Mucosa of gallbladder (tissue), 1 donor: ENCODE measurements at regions not wholly inside any gene's neighbourhood (a gene's known extent, or its start where the extent isn't known, plus 50 kb on each side); places are given as distances from the start of the nearest gene placed in this dataset.

Experiments
- DNase-seq: peaks from one replicate; pipeline ENCODE4 v3.0.0-alpha.2; 2020; ENCODE audit warnings: low spot score
- donor health status: DM: no; HTN: no; CAD: no.

DNA sequence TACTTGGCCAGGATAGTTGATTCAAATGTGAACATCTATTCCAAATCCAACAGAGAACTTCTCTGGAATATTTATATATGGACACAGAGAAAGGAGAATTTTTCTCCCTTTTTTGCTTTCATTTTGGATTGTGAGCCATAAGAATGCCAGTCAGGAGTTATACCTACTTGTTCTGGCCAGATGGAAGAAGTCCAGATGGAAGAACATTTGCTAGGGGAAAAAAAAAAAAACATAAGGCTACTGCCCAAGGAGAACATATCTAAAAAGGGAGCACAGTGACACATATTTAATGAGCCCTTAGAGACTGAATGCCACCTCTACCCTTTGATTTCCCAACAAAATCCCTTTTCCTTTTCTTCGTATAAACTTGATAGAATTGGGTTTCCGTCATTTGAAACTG, 61.7 kb upstream of the PPP2R2B start:
- no peak for DNase-seq

DNA sequence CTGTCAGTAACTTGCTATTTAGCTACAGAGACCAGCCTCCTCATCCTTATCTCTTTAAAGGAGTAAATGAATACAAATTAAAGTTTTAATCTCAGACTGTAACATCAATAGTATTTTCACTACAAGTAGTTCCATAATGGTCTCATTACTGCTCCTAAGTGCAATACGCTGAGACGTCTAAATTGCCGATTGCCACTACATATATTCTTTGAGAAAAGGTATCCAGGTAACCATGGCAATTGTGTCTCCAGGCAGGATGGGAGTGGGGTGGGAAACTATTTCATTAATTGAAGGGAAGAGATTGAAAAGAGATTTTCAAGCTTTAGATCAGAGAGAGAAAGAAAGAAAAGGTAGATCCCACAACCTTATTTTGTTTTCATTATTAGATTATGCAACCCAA, 65.5 kb upstream of the PPP2R2B start:
- no peak for DNase-seq

DNA sequence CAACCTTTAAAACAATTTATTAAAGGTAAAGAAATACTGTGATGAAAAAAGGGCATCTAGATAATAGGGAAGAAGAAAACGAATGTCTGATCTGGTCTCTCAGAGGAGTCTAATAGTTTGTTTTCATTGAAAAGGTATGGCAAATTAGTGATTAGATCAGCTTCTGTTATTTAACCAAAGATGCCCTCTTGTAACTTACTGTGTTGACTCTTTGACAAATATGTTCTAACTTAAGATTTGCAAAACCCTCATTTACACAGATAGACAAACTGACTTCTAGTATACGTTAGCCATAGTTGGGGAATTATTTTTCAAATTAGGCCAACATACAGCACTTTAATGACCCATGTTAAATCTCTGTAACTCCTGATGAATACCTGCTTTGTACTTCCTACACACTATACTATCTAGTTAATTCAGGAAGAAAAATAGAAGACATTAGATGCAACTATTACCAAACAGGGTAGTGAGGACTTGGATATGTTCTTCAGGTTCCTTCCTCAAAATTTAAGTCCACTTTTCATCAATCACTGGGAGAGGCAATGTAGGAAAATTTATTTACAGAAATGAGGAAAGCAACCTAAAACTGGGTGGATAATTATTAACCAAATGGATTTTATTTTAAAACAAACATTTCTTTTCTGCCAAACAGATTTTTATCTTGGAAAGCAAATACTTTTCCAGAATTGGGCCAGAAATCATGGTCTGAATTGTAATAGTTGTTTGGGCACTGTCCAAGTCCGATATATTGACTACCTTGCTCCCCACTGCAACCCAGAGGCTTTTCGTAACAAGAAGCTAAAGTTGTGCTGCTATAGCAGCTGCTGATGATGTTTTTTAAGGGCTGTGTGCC, 66.4 kb upstream of the PPP2R2B start:
- DNase-seq = no peak

DNA sequence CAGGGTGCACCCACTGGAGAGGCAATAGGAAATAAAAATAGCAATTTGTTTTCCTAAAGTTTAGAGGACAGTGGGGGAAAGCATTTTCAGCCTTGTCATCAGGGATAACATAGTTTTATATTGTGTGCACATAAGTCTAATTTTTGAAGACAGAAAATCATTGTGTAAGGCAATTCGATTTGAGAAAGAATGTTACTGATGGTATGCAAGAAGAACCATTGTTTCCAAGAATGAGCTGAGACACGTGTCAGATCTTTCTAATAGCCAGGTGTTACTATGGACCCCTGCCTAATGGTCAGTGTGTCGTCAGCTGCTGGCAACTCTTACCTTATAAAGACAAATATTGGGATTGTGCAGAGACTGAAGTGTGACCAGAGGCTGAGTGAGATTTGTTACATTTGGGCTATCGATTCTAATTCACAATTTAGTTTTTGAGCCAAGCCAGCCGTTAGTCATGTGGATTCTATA, 67.1 kb upstream of the PPP2R2B start:
- DNase-seq = no peak

DNA sequence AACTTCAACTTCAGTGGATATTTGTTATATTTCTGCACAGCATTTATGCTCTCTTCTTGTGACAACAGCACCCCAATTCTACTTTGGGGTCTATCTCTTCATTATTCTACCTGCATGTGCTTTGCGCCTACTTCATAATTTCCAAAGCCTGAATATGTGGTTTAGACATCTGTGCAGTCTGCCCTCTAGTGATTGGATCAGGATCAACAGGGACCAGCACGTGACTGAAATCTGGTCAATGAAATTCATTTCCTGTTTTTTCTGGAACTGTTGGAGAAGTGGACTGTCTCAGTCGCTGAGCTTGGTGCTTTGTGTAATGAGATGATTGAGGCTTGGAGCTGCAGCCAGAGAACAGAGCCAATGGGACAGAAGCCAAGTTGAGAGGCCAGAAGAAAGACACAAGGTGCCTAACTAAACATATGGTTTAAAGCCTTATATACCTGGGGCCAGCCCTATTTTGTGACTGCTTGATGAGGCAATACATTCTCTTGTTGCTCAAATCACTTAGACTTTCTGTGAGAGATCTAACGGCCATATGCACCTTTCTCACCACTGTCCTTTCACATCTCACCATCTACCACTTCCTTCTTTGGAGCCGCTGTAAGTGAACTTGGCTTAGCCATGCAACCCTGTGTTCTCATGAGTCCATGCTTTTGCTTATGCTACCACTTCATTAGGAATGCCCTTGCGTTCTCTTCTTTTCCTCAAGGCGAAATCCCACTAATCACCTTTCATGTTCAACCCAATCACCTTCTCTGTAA, 68.8 kb upstream of the PPP2R2B start:
- no peak for DNase-seq

DNA sequence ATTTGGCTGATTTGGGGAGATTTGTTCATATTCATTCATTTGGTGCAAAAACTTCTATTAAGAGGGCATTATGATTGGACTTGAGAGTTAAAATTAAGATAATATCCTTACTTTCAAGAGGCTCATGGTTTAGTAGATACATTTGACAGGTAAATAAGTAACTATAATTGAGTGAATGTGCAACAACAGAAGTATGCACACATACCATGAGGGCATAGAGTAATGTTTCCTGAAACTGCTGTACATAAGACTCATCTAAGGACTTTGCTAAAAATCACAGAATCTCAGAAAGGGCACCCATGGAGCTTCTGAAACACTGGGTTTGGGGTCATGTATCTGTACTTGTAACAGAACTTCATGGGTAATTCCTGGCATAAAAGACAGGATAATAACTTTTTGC, 70.1 kb upstream of the PPP2R2B start:
- DNase-seq = no peak

DNA sequence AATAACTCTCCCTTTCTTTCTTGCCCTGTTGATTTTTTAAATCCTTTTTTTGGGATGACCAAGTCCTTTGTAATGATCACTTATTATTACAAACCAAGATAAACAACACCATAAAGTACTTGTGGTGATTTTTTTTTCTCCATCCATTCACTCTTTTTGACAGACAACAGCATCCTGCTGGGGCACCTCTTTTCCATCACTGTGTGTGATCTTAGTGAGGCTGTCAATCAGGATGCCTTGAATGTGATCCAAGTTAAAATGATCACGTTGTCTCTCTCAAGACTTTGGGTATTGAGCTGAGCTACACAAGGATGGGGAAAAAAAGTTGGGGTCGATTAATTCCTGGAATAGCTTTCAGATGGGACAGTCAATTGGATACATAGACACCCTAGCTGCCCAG, 73.6 kb upstream of the PPP2R2B start:
- DNase-seq = no peak

DNA sequence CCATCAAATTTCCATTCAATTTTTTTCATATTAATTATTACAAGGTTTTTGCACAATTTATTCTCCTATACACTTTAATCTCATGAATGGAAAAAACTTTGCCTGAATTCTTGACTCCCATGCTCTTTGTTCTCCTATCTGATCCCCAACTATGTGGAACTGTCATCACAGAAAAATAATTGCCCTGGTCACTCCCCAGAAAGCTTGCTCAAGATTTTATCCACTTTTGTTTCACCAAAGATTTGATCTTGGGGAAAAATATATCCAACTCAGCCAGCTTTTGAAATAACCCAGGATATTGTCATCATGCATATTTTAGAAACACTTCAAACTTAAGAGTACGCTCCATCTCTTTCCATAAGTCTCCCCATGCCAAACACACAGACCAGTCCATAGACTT, 77.7 kb upstream of the PPP2R2B start:
- DNase-seq = no peak

DNA sequence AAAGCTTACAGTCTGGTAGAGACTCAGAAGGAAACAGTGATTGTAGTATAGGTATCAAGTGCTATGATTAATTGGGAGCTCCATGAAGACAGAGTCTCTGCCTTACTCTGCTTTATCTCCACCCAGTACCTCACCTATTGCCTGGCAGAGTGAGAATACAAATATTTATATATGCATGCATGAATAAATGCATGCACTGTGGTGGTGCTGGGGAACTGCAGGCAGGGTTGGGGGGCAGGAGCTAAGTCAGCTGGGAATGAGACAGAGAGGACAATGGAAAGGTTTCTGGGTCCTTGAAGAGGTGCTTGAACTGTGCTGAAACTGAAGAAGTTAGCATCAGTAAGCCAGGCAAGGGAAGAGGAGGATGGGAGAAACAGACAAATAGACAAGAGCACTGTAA, 80.8 kb upstream of the PPP2R2B start:
- DNase-seq = no peak

DNA sequence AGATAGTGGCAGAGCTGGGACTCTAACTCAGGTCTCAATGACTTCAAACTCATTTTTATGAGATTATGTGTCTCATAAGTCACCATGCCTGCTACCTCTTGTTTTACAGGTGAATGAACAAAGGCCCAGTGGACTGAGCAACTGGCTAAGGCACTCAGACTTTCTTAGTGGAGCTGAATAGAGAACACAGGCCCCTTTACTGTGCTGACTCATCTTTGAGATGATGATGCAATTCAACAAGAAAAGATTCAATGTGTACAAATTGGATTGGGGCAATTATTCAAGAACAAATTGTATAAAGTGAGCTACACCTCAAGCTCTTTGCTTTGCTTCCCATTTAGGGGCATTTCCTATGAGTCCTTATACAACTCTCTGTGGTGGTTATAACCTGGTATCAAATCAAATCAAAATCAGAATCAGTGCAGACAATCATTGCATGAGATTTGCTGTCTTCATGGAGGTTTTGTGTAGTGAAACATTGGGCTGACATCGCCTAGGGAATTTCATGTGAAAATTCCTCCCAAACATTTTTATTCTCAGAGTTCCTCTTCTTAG, 84.3 kb upstream of the PPP2R2B start:
- DNase-seq = no peak

DNA sequence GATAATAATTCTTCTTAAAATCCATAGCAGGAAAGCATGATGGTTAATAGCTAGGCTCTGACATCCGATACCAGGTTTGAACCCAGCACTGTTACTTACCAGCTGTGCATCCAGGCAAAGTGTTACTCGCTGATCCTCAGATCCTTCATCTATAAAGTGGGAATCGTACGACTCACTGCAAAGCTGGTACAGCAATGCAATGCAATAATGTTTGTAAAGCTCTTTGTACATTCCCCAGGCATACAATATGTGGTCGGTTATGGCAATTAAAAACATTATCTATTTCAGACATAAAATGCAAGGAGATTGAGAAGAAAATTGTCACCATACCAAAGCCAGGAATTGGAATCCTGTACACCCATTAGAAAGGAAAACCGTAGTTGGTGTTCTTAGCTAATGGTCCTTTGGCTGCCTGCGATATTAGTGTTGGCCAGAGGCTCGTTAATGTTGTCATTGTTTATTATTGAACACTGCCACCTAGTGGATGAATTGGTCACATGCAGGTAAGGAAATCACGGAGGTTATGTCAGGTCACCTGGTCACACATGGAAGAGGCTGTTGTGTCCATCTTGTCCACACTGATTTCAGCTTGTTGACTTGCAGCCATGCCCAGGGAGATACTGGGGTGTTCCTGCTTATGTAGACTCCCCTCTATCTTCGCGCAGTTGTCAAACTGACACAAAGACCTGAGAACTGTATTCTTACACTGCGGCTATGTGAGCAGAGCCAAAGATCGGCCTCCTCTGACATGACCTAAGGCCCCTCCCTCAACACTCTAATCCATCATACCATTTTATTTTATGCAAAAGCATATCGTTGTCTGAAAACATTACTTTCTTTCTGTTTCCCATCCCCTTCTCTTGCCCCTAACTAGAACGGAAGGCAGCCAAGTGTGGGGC, 87.5 kb upstream of the PPP2R2B start:
- DNase-seq = peak; percentile 73

DNA sequence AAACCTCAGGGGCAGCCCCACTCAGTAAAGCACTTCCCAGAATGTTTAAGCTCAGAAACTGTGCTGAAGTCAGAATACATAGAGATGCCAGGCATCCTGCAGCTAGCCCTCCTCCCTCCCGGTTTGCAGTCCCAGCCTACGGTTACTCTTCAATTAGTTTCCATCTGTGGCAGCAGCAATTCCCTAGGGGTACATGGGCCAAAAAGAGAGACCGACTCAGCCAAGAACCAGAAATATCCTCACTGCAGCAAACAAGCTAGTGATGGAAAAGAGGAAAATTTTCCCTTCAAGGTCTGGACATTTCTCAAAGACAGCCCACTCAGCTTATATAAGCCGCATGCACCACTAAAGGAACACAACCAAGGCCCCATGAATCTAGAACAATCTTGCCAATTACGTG, 89.1 kb upstream of the PPP2R2B start:
- DNase-seq = no peak

DNA sequence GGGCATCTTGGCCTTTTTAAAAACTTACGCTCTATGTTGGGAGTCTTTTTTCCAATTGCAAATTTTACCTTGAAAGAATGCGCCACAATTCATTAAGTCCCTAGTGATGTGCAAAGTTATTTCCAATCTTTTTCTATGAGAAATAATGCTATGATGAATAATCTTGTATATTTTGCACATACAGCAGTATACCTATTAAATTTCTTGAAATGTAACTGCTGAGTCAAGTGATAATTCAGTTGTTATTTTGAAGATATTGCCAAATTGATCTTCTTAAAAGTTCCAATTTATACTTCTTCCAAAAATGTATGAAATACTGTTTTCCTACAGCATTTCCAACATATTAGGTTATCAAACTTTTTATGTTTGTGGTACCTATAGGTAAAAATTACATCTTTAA, 92.8 kb upstream of the PPP2R2B start:
- no peak for DNase-seq

DNA sequence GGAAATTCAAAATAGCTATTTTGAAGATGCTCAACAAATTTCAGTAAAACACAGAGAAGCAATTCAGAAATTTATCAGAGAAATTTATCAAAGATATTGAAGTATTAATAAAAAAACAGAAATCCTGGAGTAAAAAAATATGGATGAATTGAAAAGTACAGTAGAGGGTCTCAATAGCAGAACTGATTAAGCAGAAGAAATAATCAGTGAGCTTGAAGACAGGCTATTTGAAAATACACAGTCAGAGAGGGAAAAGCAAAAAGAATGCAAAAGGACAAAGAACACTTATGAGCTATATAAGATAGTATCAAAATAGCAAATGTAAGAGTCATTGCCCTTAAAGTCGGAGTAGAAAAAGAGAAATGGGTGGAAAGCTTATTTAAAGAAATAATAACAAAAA, 107.9 kb upstream of the PPP2R2B start:
- no peak for DNase-seq

DNA sequence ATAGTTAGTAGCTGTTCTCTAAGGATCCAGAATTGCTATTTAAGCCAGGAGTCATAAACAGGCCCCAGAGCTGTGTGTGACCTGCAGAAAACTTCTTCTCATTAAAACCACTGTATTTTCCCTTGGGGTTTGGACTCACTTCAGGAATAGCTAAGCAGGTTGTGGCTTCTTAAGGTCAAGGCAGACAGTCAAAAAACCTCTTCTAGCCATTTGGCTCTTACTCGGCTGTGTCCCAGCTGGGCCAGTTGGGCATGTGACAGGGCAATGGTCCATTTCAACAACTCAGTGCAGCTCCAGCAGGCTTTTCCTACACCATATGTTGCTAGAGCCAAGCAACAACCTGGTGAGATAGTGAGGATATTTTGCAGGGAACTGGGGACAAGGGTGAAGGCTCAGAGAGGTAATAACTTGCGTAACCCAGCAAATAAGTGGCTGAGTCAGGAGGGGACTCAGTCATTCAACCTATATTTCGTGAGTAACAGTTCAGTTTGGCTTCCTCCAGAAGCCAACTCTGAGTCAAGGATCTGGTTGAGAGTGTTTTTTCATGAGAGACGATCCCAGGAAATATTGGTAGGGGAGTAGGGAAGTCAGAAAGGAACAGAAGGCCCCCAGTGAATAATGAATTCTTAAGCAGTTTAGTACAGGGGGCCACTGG, 115.4 kb upstream of the PPP2R2B start:
- no peak for DNase-seq

DNA sequence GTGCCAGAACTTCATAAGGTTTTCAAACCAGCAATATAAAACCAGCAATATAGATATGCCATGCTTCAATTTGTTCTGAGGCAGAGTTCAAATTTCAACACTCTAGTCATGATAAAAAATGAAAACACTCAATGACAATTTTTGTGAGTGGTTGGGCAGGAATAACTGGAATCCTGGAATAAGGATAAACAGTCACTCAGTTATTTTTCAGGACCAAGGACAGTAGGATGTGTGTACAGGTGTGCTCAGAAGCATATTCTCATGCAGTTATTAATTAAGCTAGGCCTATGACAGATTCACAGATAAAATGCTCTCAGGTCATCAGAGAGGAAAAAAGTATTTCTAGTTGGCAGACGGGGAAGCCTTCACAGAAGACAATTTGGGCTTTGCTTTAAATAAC, 117.3 kb upstream of the PPP2R2B start:
- DNase-seq = no peak

DNA sequence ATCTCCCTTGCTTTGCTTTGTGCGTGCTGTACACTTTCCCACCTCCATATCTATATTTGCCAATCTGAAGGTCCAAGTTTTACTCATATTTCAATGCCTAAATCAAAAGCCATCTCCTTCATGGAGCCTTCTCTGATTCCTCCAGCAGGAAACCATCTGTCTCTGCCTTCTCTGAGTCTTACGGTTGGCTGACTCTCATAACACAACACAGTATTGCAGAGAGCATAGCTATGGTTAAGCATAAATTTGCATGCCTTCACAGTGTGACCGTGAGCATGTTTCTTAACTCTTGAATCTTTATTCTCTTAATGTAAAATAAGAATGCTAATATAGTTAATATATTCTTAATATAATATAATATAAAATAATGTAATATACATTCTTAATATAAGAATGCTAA, 136.8 kb upstream of the PPP2R2B start:
- DNase-seq = no peak

DNA sequence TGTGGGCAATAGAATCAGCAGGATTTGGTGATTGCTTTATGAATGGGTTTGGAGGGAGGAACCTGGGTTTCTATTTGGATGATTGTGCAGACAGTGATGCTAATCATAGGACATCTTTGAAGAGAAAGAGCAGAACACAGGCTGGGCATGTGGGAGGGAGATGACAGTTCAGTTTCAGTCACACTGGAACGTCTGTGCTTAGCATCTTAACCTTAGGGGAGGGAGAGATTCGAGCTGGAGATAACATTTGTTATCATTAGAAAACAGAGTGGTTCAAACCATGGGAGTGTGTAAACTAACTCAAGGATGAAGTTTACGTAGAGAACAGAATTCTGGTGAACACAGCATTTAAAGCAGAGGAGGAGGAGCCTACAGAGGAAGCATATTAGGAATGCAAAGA, 138.6 kb upstream of the PPP2R2B start:
- no peak for DNase-seq

DNA sequence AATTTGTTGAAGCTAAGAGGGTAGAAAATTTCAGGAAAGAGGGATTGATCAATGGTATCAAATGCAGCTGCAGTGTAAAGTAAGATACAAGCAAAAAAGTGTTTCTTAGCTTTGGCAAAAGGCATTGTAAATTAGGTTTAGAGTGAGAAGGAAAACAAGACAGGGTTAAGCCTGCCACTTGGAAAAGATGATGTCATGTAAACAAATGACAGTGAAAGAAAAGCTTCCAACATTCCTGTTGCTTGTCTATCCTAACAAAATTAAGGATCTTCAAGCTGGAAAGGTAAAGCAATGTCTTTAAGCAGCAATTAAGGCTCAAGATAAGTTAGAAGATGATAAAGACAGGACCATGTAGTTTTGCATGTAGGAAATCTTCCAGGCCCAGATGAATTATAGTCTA, 139.1 kb upstream of the PPP2R2B start:
- no peak for DNase-seq

DNA sequence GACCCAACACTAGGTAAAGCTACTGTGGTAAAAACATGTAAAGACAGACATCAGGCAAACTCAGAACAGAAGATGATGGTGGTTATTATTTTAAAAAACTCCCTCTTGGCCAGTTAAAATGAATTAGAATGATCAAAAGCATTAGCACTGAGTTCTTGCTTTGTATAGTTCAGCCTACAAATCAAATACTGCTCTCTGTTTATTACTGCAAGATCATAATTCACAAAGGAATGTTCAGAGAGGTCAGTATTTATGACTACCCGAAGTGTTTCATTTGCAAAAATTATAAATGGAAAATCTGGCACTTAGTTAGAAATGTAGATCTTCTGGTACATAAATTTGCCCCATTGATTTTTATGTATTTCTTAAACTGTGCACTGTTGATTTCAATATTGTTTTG, 140.3 kb upstream of the PPP2R2B start:
- no peak for DNase-seq

DNA sequence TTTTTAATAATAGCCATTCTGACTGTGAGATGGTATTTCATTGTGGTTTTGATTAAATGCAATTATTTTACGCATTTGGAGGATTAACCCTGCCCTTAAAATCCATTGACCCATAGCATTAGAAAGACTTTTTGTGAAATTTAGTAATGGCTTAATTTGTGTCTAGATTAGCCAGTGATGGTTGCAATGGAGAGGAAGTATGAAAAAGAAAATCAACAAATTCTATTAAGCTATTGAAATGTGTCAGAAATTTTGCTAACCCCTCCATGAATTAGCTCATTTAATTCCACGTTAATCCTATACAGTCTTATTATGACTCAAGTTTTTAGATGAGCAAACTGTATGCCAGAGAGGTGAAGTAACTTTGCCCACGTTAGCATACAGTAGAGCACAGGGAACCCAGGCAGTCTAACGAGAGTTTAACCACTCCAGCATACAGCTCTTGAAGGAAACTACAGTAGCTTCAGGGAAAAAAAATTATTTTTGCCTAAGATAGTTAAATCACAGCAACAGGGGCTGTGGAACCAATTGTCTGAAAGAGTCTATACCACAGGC, 158.2 kb upstream of the PPP2R2B start:
- DNase-seq = no peak
